Stimulated activated CD4-positive, alpha-beta T cell treated with anti-CD3 and anti-CD28 coated beads, Interleukin-2, amount 100 ng/mL, for 24 hours (primary cell): ENCODE measurements at regions not wholly inside any gene's neighbourhood (a gene's known extent, or its start where the extent isn't known, plus 50 kb on each side); places are given as distances from the start of the nearest gene placed in this dataset.
"Not testable (repeated sequence)": the region's sequence is repeated elsewhere in the genome, so short reads cannot be mapped to it uniquely, and the experiment has no call there.

Experiments
- DNase-seq, 2 donors: peaks; one replicate each; pipeline ENCODE4 v3.0.0-alpha.2; 2020

DNA sequence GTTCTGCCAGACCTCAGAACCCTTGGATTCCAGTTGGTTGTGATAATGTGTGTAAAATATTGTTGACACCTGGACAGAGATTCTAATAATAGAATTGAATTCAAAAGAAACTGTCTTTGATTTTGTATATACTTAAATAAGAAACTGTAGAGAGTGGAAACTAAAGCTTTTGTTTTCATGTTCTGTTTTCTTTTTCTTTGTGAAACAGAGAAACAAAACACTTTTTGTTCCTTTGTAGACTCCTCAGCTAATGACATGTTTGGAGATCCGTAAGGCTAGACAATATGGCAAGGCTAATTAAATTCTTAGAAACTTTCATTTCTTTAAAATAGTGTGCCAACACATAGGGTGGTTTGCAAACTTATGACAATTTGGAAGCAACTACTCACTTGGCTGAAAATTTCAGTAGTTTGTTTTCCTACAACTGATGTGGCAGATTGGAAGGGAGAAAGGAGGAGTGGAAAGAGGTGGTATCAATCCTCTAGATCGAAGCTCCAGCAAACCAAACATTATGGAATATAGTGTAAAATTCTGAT, 90.9 kb upstream of the FAT1 start:
- no peak for DNase-seq

GRCh38 chr4:186819342-186820086, 95.9 kb upstream of the FAT1 start:
- DNase-seq: no peak

GRCh38 chr4:186820391-186820891, 96.8 kb upstream of the FAT1 start:
- no peak for DNase-seq

- no peak for DNase-seq
These were observed 100.3 kb upstream of the FAT1 start for GRCh38 chr4:186823989-186824388.

DNA sequence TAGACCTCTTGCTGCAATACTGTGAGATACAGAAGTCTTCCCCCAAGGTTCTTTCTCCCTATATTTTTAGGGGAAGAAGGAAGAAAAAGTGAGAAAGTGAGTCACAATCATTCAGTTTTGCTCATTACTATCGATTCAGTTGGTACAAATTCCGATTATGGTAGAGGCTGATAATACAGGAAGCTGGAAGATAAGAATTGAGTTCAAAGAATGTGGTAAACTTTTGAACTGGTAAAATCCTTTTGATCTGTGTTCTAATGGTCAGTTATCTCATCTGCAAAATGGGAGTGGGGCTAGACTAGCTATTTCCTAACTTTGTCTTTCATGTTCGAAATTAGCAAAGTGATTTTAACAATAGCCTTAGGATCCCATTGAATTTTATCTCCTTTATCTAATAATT, 101.4 kb upstream of the FAT1 start:
- no peak for DNase-seq

GRCh38 chr4:186826006-186826405, 102.3 kb upstream of the FAT1 start:
- no peak for DNase-seq

DNA sequence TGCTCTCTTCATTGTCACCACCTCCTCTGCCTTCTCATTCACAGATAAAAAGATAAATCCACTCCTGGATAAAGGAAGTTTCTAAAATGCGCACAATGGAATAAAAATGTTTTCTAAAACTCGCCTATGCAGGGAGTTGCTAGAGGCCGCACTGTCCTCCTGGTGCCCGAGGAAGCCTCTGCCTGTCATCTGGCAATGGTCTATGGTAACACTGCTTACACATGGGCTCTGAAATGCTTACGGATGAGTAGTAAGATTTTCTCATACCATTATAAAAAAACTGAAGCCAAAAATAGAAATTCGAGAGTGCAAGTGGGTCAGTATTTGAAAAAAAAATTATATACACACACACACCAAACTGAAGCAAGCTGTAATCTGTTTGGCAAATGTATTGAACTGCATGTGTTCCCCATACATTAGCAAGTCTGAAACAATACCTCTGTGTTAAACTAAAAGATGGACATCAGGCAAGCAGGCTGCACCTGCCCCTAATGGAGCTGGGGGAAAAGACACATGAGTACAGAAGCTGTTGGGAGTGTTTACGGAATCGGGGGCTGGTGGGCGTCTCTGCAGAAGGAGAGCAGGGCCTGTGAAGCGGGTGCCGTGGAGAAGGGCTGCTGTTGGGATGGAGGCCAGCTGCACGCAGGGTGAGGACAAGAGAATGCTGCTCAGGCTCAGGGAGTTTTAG, 103.3 kb upstream of the FAT1 start:
- DNase-seq: no peak

DNA sequence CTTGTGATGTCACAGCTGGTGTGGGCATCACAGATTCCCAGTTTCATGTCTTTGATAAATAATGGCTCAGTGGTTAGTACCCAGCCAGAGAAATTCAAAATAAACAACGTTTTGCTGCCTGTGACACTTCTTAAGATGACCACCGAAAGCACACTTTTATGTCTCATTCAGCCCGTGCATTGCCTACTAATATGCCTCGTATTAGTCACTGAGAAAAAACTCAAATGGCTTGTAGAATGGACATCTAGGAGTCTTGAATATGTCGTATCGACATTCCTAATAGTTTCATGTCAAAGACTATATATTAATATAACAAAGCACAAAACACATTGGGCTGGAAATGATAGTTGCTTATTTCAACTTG, 103.9 kb upstream of the FAT1 start:
- no peak for DNase-seq

DNA sequence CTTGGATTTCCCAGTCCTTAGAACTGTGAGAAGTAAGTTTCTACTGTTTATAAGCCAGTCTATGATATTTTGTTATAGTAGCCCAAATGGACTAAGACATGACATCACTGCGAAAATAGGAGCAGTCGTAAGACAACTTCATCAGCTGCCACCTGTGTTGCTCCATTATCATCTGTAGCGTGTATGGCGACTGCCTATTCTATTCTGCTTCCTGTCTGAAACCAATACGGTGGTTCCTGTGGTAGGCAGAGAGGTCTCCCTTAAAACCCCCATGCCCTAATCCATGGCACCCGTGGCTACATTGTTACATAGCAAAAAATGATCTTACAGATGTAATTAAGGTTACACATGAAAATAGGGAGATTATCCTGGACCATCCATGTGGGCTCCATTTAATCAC, 105.4 kb upstream of the FAT1 start:
- no peak for DNase-seq

- DNase-seq: no peak
These were observed 106.2 kb upstream of the FAT1 start for GRCh38 chr4:186829740-186830449.

GRCh38 chr4:186831574-186831973, 107.9 kb upstream of the FAT1 start:
- no peak for DNase-seq

DNA sequence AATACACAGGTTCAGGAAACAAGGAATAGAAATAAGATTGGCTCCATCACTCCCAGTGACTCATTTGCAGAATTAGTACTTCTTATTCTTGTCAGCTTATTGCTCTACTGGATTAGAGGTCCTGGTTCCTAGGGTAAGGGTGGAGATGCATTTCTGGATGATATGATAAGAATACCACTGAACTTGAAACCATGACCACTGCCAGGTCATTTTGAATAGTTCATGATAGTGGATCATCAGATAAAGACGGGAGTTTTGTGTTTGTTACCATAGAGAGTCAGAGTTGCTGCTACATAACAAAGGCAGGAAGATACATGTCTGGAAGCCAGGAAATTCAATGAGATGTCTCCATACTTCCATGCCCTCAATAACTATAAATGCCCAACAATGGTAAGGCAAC, 109.2 kb upstream of the FAT1 start:
- DNase-seq: no peak

GRCh38 chr4:186837463-186837862, 113.8 kb upstream of the FAT1 start:
- not testable (repeated sequence) for DNase-seq

DNA sequence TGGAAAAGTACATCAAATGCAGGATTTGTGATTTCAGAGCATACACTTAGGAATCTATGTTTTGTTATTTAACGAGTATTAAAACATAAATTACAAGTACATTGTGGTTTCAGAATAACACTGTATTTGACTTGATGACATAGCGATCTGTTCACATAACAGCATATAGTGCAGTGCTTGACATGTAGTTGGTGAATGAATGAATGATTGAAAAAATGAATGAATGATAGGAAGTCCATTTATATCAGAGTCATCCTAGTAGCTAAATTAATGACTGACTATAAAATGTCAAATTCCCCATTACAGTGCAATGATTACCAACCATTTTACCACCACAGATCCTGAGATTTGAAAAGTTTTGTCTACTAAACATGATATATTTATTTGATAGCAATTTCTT, 114.6 kb upstream of the FAT1 start:
- DNase-seq: no peak

- DNase-seq: no peak
These were observed 115.7 kb upstream of the FAT1 start for GRCh38 chr4:186839122-186840037.

DNA sequence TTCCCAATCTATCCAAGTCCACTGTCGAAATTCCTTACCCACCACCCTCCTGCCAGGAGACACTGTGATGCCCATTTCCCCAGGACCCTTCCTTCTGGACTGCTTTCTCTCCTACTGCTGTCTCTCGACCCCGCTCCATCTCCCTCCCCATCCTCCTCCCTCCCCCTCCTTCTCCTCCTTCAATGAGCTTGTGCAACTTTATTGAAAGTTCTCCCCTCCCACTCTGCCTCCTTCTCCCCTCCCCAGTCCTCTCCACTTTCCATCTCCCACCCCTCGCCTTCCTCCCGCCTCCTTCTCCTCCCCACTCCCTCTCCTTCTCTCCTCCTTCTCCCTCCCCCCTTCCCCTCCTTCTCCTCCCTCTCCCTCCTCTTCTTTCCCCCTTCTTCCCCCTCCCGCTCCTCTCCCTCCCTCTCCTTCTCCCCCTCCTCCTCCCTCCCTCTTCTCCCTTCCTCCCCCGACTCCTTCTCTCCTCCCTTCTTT, 116.6 kb upstream of the FAT1 start:
- no peak for DNase-seq

DNA sequence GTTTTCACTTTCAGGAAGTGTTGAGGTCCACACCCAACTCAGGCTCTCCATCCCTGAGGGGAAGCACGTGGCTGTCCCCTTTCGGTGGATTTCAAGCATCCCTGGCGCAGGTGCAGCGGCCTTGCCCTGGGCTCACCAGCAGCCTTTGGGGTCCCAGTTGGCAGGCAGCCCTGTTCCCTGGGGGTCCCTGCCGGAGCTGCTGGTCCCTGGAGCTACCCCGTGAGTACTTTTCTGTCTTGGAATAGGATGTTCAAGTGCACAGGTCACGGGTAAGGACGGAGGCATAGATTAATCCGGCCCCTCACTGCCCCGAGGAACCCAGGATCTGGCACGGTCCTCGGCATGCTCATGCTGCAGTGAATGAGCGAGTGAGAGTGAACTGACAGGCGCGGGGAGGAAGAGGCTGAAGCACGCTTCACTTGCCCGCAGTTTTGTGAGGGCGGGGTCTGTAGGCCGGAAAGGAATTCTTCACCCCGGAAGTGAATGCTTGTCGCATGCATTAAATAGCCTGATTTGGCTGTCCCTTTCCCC, 117.2 kb upstream of the FAT1 start:
- DNase-seq: no peak

- no peak for DNase-seq
These were observed 120.5 kb upstream of the FAT1 start for GRCh38 chr4:186844059-186844681.

DNA sequence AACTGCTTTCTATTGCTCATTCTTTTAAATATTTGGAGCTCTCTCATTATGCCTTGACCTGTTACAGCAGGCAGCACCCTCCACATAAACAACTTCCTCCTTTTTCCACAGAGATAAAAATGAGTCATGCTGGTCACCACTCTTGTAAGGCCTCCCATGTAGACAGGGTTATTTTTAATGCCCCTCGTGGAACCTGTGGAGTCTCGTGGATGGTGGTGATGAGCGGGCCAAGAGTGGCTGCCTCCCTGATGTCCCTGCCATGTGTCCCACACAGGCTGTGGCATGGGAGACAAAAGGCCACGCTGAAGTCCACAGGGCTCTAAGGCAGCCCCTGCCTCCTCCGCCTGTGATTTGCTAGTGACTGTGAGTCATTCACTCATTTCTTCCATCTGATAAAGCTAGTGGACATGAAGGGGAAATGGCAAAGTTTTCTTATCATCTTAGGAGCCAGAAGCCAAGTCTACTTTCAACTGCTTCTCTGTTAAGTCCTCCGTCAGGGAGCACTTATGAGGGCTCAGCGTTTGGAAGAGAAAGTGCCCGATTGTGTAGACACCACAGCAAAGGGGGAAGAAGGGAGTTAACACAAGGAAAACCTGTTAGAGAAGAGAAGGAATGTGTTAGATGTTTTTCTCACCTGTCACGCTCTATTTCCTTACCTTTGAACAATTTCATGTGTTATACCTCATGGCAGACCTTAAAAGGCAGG, 121.6 kb upstream of the FAT1 start:
- DNase-seq: no peak

GRCh38 chr4:186846426-186846825, 122.8 kb upstream of the FAT1 start:
- no peak for DNase-seq
